Hepatocyte (in vitro differentiated cells): ENCODE measurements at regions not wholly inside any gene's neighbourhood (a gene's known extent, or its start where the extent isn't known, plus 50 kb on each side); places are given as distances from the start of the nearest gene placed in this dataset.

ENCODE experiments used
- CTCF ChIP-seq: fragments of 200-600 bp; sonication (generic); IDR thresholded peaks from 2 replicates; pipeline ENCODE4 v1.5.1; 2016; ENCODE audit warnings: antibody characterized with exemption, mild to moderate bottlenecking; ENCODE audit not compliant: poor library complexity
- EZH2 ChIP-seq: fragments of 200-600 bp; sonication (generic); IDR thresholded peaks from 2 replicates; pipeline ENCODE4 v1.6.1; 2016; ENCODE audit warnings: antibody characterized with exemption, mild to moderate bottlenecking, borderline replicate concordance

GRCh38 chr15:85954586-85954985, 125.1 kb upstream of the AGBL1 start:
- no peak for TF ChIP-seq CTCF
- no peak for TF ChIP-seq EZH2
